GM21619 (cell line): ENCODE measurements at regions not wholly inside any gene's neighbourhood (a gene's known extent, or its start where the extent isn't known, plus 50 kb on each side); places are given as distances from the start of the nearest gene placed in this dataset.
"Not testable (repeated sequence)": the region's sequence is repeated elsewhere in the genome, so short reads cannot be mapped to it uniquely, and the experiment has no call there.

Experiments used
- ATAC-seq: cut with Tn5 transposase; IDR thresholded peaks from one replicate; pipeline ENCODE4 v1.9.1; 2021; ENCODE audit not compliant: unreplicated experiment

- no peak for ATAC-seq
Observed at GRCh38 chr6:137545073-137545472, 50.9 kb upstream of the OLIG3 start.

GRCh38 chr6:137547186-137547585 lies 53.0 kb upstream of the OLIG3 start:
- no peak for ATAC-seq

GRCh38 chr6:137547601-137548000 lies 53.4 kb upstream of the OLIG3 start:
- no peak for ATAC-seq

- ATAC-seq = no peak
Observed at GRCh38 chr6:137549106-137549505, 54.9 kb upstream of the OLIG3 start.

GRCh38 chr6:137550535-137550934 lies 56.3 kb upstream of the OLIG3 start:
- ATAC-seq = no peak

- no peak for ATAC-seq
Observed at GRCh38 chr6:137552146-137552545, 58.0 kb upstream of the OLIG3 start.

GRCh38 chr6:137552809-137553208 lies 58.6 kb upstream of the OLIG3 start:
- ATAC-seq = no peak

GRCh38 chr6:137559521-137560183 lies 65.5 kb upstream of the OLIG3 start:
- ATAC-seq = not testable (repeated sequence)

GRCh38 chr6:137560184-137560563 lies 66.0 kb upstream of the OLIG3 start:
- ATAC-seq = no peak

GRCh38 chr6:137568067-137568466 lies 73.9 kb upstream of the OLIG3 start:
- ATAC-seq = no peak

GRCh38 chr6:137570393-137570792 lies 76.2 kb upstream of the OLIG3 start:
- ATAC-seq = no peak

- no peak for ATAC-seq
Observed at GRCh38 chr6:137571854-137572253, 77.7 kb upstream of the OLIG3 start.

- no peak for ATAC-seq
Observed at GRCh38 chr6:137573739-137574138, 79.5 kb upstream of the OLIG3 start.

- no peak for ATAC-seq
Observed at GRCh38 chr6:137579612-137580011, 85.4 kb upstream of the OLIG3 start.

GRCh38 chr6:137581019-137581707 lies 87.0 kb upstream of the OLIG3 start:
- ATAC-seq = peak; percentile 54

- ATAC-seq = not testable (repeated sequence)
Observed at GRCh38 chr6:137583519-137583918, 89.3 kb upstream of the OLIG3 start.

- ATAC-seq = no peak
Observed at GRCh38 chr6:137588472-137588871, 94.3 kb upstream of the OLIG3 start.

GRCh38 chr6:137589067-137589848 lies 95.1 kb upstream of the OLIG3 start:
- peak; percentile 100 for ATAC-seq

GRCh38 chr6:137590684-137591083 lies 96.5 kb upstream of the OLIG3 start:
- no peak for ATAC-seq

GRCh38 chr6:137601471-137601870 lies 107.3 kb upstream of the OLIG3 start:
- ATAC-seq = no peak

GRCh38 chr6:137602313-137603197 lies 108.4 kb upstream of the OLIG3 start:
- no peak for ATAC-seq
